Esophagus (tissue), 2 donors: ENCODE measurements at regions not wholly inside any gene's neighbourhood (a gene's known extent, or its start where the extent isn't known, plus 50 kb on each side); places are given as distances from the start of the nearest gene placed in this dataset.

Source experiments
- H3K27ac ChIP-seq, 2 donors: one replicate each; pipeline ENCODE4 v1.5.1; 2013; ENCODE audit warnings: low read depth in 2 of 2, mild to moderate bottlenecking in 2 of 2, inconsistent platforms in 1 of 2, low read length in 1 of 2, moderate library complexity in 1 of 2
- H3K27me3 ChIP-seq, 2 donors: one replicate each; pipeline ENCODE4 v1.6.1; 2013; ENCODE audit warnings: low read length in 2 of 2, control low read depth in 1 of 2, mild to moderate bottlenecking in 1 of 2; ENCODE audit not compliant: insufficient read depth in 2 of 2, control insufficient read depth in 1 of 2
- H3K36me3 ChIP-seq, 2 donors: one replicate each; pipeline ENCODE4 v1.6.1; 2013; ENCODE audit warnings: low read length in 1 of 2; ENCODE audit not compliant: control insufficient read depth in 2 of 2, insufficient read depth in 2 of 2
- H3K4me1 ChIP-seq, 2 donors: one replicate each; pipeline ENCODE4 v1.6.1; 2013; ENCODE audit warnings: low read length in 1 of 2; ENCODE audit not compliant: control insufficient read depth in 2 of 2, insufficient read depth in 2 of 2
- H3K4me3 ChIP-seq, 2 donors: one replicate each; pipeline ENCODE4 v1.5.1; 2013; ENCODE audit warnings: low read length in 2 of 2, mild to moderate bottlenecking in 2 of 2, low read depth in 1 of 2, moderate library complexity in 1 of 2
- H3K9me3 ChIP-seq, 2 donors: one replicate each; pipeline ENCODE4 v1.6.1; 2013; ENCODE audit warnings: mild to moderate bottlenecking in 2 of 2, low read depth in 1 of 2, low read length in 1 of 2, moderate library complexity in 1 of 2; ENCODE audit not compliant: control insufficient read depth in 2 of 2, insufficient read depth in 1 of 2
- WGBS, 2 donors: extraction: QIAGEN DNeasy Blood & Tissue Kit; methylation state at CpG; one replicate each; pipeline ENCODE4 v1.1.7; 2013; 5-methylcytosine and 5-hydroxymethylcytosine counted together
- donor health status: healthy with polysubstance abuse.
- donor health status: Bipolar disorder and iron deficiency.

- Histone ChIP-seq H3K36me3 (no peaks in the 10 kb centered on the region), H3K9me3 (no peaks in the 10 kb centered on the region), H3K27me3 (no peaks in the 10 kb centered on the region), H3K27ac (no peak overlapping the region), H3K4me1 (peaks cover 0 to 4% of the 10 kb centered on the region in 2 donors), H3K4me3 (no peak overlapping the region)
- WGBS, 2 donors: 32 to 33% methylated on average over 20 of the region's 20 CpGs
These were observed 67.1 kb upstream of the ZNF469 start for GRCh38 chr16:88315543-88316105.

DNA sequence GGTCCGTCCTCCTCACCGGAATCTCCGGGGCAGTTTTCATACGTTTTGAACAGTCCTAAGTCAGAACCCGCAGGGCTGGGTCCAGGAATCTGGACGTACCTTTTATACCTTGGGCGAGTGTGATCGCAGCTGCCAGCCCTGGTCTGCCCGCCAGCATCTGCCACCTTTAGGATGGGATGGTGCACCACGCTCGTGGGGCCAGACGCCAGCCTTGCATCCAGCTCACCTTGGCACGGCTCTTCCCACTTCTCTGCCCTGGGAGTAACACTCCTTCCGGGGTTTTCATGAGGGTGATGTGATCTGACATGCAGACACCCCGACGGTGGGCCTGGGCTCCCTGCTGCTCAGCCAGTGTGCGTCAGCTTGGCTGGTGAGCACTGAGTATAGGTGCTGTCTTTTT is 66.6 kb upstream of the ZNF469 start:
- Histone ChIP-seq H3K27me3 (no peaks in the 10 kb centered on the region), H3K36me3 (no peaks in the 10 kb centered on the region), H3K4me1 (peaks cover 0 to 4% of the 10 kb centered on the region in 2 donors), H3K27ac (no peak overlapping the region), H3K9me3 (peaks cover 0 to 3% of the 10 kb centered on the region in 2 donors), H3K4me3 (no peak overlapping the region)
- WGBS, 2 donors: 59 to 63% methylated on average over 17 of the region's 17 CpGs

GRCh38 chr16:88316941-88317612 is 65.7 kb upstream of the ZNF469 start:
- no peaks in the 10 kb centered on the region for H3K36me3 ChIP-seq
- no peak overlapping the region for H3K4me3 ChIP-seq
- H3K4me1 ChIP-seq: peaks cover 0 to 4% of the 10 kb centered on the region in 2 donors
- peaks cover 0 to 4% of the 10 kb centered on the region in 2 donors for H3K9me3 ChIP-seq
- no peak overlapping the region for H3K27ac ChIP-seq
- H3K27me3 ChIP-seq: no peaks in the 10 kb centered on the region
- WGBS, 2 donors: 88% methylated on average over 18 of the region's 18 CpGs

- Histone ChIP-seq H3K4me3 (no peak overlapping the region), H3K9me3 (peaks cover 0 to 4% of the 10 kb centered on the region in 2 donors), H3K4me1 (peaks cover 0 to 4% of the 10 kb centered on the region in 2 donors), H3K27me3 (no peaks in the 10 kb centered on the region), H3K27ac (no peak overlapping the region), H3K36me3 (no peaks in the 10 kb centered on the region)
- 78 to 83% methylated on average over 11 of the region's 11 CpGs for WGBS, 2 donors
These were observed 65.2 kb upstream of the ZNF469 start for GRCh38 chr16:88317613-88317965.

- 89% methylated on average over 14 of the region's 14 CpGs for WGBS, 2 donors
- Histone ChIP-seq H3K9me3 (peaks cover 0 to 4% of the 10 kb centered on the region in 2 donors), H3K27ac (no peak overlapping the region)
These were observed 64.7 kb upstream of the ZNF469 start for GRCh38 chr16:88318051-88318450.

DNA sequence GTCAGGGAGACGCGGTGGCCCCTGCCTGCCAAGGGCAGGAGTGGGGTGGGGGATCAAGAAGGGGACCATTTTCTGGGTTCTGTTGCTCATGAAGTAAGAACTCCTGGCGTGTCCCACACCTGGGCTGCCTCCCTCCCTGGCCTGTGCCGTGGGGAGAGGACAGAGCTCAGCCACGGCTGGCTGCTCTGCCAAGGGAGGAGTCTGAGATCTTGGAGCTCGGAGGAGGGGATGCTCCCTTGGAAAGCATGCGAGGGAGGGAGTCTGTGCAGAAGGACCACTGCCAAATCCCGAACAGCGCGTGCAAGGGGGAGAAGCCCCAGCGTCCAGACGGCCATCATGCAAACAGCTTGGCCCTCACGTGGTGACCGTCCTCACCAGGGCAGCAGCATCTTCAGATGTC is 64.2 kb upstream of the ZNF469 start:
- no peak overlapping the region for H3K27ac ChIP-seq
- no peaks in the 10 kb centered on the region for H3K36me3 ChIP-seq
- no peaks in the 10 kb centered on the region for H3K27me3 ChIP-seq
- peaks cover 0 to 4% of the 10 kb centered on the region in 2 donors for H3K4me1 ChIP-seq
- WGBS, 2 donors: 61 to 63% methylated on average over 14 of the region's 14 CpGs
- peaks cover 0 to 4% of the 10 kb centered on the region in 2 donors for H3K9me3 ChIP-seq
- no peak overlapping the region for H3K4me3 ChIP-seq

More at GRCh38 chr16:88318051-88318450, 64.7 kb upstream of the ZNF469 start:
- Histone ChIP-seq H3K4me3 (no peak overlapping the region), H3K36me3 (no peaks in the 10 kb centered on the region), H3K27me3 (no peaks in the 10 kb centered on the region), H3K4me1 (peaks cover 0 to 4% of the 10 kb centered on the region in 2 donors)

GRCh38 chr16:88319116-88319965 is 63.4 kb upstream of the ZNF469 start:
- Histone ChIP-seq H3K27me3 (no peaks in the 10 kb centered on the region), H3K4me3 (no peak overlapping the region), H3K27ac (no peak overlapping the region), H3K36me3 (no peaks in the 10 kb centered on the region), H3K9me3 (peaks cover 0 to 4% of the 10 kb centered on the region in 2 donors), H3K4me1 (peaks cover 0 to 4% of the 10 kb centered on the region in 2 donors)
- 86 to 87% methylated on average over 23 of the region's 23 CpGs for whole genome bisulfite sequencing, 2 donors

- H3K9me3 ChIP-seq: peaks cover 0 to 4% of the 10 kb centered on the region in 2 donors
- H3K27ac ChIP-seq: no peak overlapping the region
- no peaks in the 10 kb centered on the region for H3K27me3 ChIP-seq
- WGBS, 2 donors: 90 to 96% methylated on average over 16 of the region's 16 CpGs
- no peaks in the 10 kb centered on the region for H3K36me3 ChIP-seq
- no peak overlapping the region for H3K4me3 ChIP-seq
- no peaks in the 10 kb centered on the region for H3K4me1 ChIP-seq
These were observed 61.7 kb upstream of the ZNF469 start for GRCh38 chr16:88320947-88321634.
